ENCODE measurements at regions not wholly inside any gene's neighbourhood (a gene's known extent, or its start where the extent isn't known, plus 50 kb on each side); places are given as distances from the start of the nearest gene placed in this dataset.

- no peak for TF ChIP-seq CTCF (IDR thresholded peaks at IDR 0.05; ENCODE audit: extremely low read depth in 1 of 2, insufficient read depth in 1 of 2, low read depth in 1 of 2, low read length in 2 of 2)
- no peak for TF ChIP-seq FOS (IDR thresholded peaks at IDR 0.05; ENCODE audit: borderline replicate concordance, insufficient read depth, low read length)
- TF ChIP-seq MYC (IDR thresholded peaks at IDR 0.05; ENCODE audit: low read depth, low read length), result no peak
- no peak for TF ChIP-seq EZH2 (IDR thresholded peaks at IDR 0.05; ENCODE audit: borderline replicate concordance, low read depth, low read length, severe bottlenecking)
- no peak for TF ChIP-seq JUN (IDR thresholded peaks at IDR 0.05; ENCODE audit: borderline replicate concordance, insufficient read depth, insufficient read length, low read depth)
- TF ChIP-seq GATA2 (IDR thresholded peaks at IDR 0.05; ENCODE audit: insufficient read depth, insufficient read length, low read depth, low read length), result no peak
- no peak for TF ChIP-seq POLR2A (IDR thresholded peaks at IDR 0.05; ENCODE audit: low read depth, low read length)
- no peak for TF ChIP-seq MAX (IDR thresholded peaks at IDR 0.05; ENCODE audit: insufficient read depth, insufficient read length)
- no peak for TF ChIP-seq POLR2AphosphoS5 (IDR thresholded peaks at IDR 0.05; ENCODE audit: insufficient read depth, low read depth, low read length)
- CTCF ChIA-PET, result no interaction called here
- dilution Hi-C loops (cut with MboI; ENCODE audit: extremely low pct_ligation_motif_present, low sequenced_read_pairs), result no loop called here
- Histone ChIP-seq H3K27me3 (ENCODE audit: control insufficient read depth in 2 of 2, insufficient read depth in 2 of 2, low read length in 2 of 2) (no peaks in the 10 kb centered on the region), H3K4me1 (ENCODE audit: control insufficient read depth, extremely low read depth, insufficient read depth, low read length) (peaks cover 16% of the 10 kb centered on the region), H3K9me1 (replicated peaks; ENCODE audit: control insufficient read depth, extremely low read depth, insufficient read depth, low read length) (no peaks in the 10 kb centered on the region), H3K4me3 (replicated peaks in 1 of 3; ENCODE audit: insufficient read depth in 1 of 3, low read depth in 1 of 3, low read length in 3 of 3) (no peak overlapping the region), H2AFZ (ENCODE audit: low read depth, low read length) (no peak overlapping the region), H3K79me2 (ENCODE audit: control insufficient read depth, insufficient read depth, low read length) (no peaks in the 10 kb centered on the region), H3K36me3 (ENCODE audit: control insufficient read depth in 2 of 2, extremely low read depth in 1 of 2, insufficient read depth in 2 of 2, low read length in 2 of 2) (peaks cover 0 to 2% of the 10 kb centered on the region in 2 experiments), H3K27ac (ENCODE audit: insufficient read depth, low read depth, low read length) (no peak overlapping the region), H3K9me3 (replicated peaks; ENCODE audit: control insufficient read depth, insufficient read depth, low read length) (no peaks in the 10 kb centered on the region), H3K9ac (replicated peaks; ENCODE audit: extremely low read depth, insufficient read depth, low read length) (no peak overlapping the region), H4K20me1 (replicated peaks; ENCODE audit: control insufficient read depth, extremely low read depth, insufficient read depth, low read length) (no peaks in the 10 kb centered on the region), H3K4me2 (ENCODE audit: insufficient read depth, low read length) (no peak overlapping the region)
- intact Hi-C loops (cut with micrococcal nuclease), result no loop called here
- no TSS peak for BruUV-seq (replicated peaks)
- POLR2A ChIA-PET, result no interaction called here
- no peak for DNase-seq (ENCODE audit: low read depth, low spot score)
- FAIRE-seq, result no peak
These were observed 308.3 kb upstream of the RGS6 start for GRCh38 chr14:71623939-71624338.
